ENCODE measurements at regions not wholly inside any gene's neighbourhood (a gene's known extent, or its start where the extent isn't known, plus 50 kb on each side); places are given as distances from the start of the nearest gene placed in this dataset.

GRCh38 chr14:44699391-44699790 lies 192.3 kb upstream of the FSCB start:
- WGBS, 5 donors = 19 to 48% (median 30%) methylated on average over 2 of the region's 2 CpGs
- Histone ChIP-seq H3K36me3 (no peaks in the 10 kb centered on the region), H3K27me3 (replicated peaks in 1 of 7) (no peaks in the 10 kb centered on the region), H3K4me3 (no peak overlapping the region), H3K4me1 (no peaks in the 10 kb centered on the region), H3K9me3 (peaks cover 0 to 35% (median 20%) of the 10 kb centered on the region in 8 donors), H3K27ac (no peak overlapping the region)
- intact Hi-C loops (cut with DNase I; ENCODE audit: low total_unique reads) = no loop called here
- TF ChIP-seq CTCF (IDR thresholded peaks at IDR 0.05 in 8 of 11, conservative IDR thresholded peaks at IDR 0.05 in 3 of 11) (no peak), POLR2AphosphoS5 (IDR thresholded peaks at IDR 0.05) (no peak), POLR2A (IDR thresholded peaks at IDR 0.05) (no peak)
- no peak for DNase-seq

- Histone ChIP-seq H3K27me3 (replicated peaks in 1 of 7) (no peaks in the 10 kb centered on the region), H3K9me3 (peaks cover 0 to 28% (median 8%) of the 10 kb centered on the region in 8 donors), H3K4me3 (no peak overlapping the region), H3K36me3 (no peaks in the 10 kb centered on the region), H3K27ac (no peak overlapping the region), H3K4me1 (no peaks in the 10 kb centered on the region)
- TF ChIP-seq POLR2AphosphoS5 (IDR thresholded peaks at IDR 0.05) = no peak
- no peak for TF ChIP-seq CTCF (IDR thresholded peaks at IDR 0.05 in 8 of 11, conservative IDR thresholded peaks at IDR 0.05 in 3 of 11)
- no peak for TF ChIP-seq POLR2A (IDR thresholded peaks at IDR 0.05)
- WGBS, 5 donors = 93 to 98% (median 96%) methylated on average over 3 of the region's 3 CpGs
- intact Hi-C loops (cut with DNase I; ENCODE audit: low total_unique reads) = no loop called here
- no peak for DNase-seq
Measured at GRCh38 chr14:44669496-44669895, 162.4 kb upstream of the FSCB start.

DNA sequence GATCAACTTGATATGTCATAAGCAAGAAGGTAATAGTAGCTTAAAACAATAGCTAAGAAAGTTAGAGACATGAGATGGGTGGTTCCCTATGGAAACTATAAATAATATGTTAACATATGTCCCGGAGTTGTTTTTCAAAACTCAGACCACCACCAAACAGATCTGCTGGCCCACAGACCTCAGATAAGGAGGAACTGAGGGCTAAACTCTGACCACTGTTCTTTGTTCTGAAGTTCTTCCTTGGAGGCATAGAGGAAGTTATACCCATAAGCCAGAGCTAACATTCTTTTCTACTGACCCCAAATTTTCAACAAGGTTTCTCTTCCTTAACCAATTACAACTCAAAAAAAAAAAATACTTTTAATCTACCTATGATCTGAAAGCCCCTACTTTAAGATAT lies 156.1 kb upstream of the FSCB start:
- Histone ChIP-seq H3K4me3 (no peak overlapping the region), H3K9me3 (no peaks in the 10 kb centered on the region), H3K27me3 (replicated peaks in 1 of 7) (no peaks in the 10 kb centered on the region), H3K36me3 (no peaks in the 10 kb centered on the region), H3K4me1 (peaks cover 0 to 4% (median 0%) of the 10 kb centered on the region in 6 donors), H3K27ac (no peak overlapping the region)
- no peak for DNase-seq
- intact Hi-C loops (cut with DNase I; ENCODE audit: low total_unique reads) = no loop called here
- 20 to 55% (median 32%) methylated on average over 1 of the region's 1 CpG for WGBS, 5 donors
- no peak for TF ChIP-seq POLR2AphosphoS5 (IDR thresholded peaks at IDR 0.05)
- TF ChIP-seq POLR2A (IDR thresholded peaks at IDR 0.05) = no peak
- TF ChIP-seq CTCF (IDR thresholded peaks at IDR 0.05 in 8 of 11, conservative IDR thresholded peaks at IDR 0.05 in 3 of 11) = no peak

DNA sequence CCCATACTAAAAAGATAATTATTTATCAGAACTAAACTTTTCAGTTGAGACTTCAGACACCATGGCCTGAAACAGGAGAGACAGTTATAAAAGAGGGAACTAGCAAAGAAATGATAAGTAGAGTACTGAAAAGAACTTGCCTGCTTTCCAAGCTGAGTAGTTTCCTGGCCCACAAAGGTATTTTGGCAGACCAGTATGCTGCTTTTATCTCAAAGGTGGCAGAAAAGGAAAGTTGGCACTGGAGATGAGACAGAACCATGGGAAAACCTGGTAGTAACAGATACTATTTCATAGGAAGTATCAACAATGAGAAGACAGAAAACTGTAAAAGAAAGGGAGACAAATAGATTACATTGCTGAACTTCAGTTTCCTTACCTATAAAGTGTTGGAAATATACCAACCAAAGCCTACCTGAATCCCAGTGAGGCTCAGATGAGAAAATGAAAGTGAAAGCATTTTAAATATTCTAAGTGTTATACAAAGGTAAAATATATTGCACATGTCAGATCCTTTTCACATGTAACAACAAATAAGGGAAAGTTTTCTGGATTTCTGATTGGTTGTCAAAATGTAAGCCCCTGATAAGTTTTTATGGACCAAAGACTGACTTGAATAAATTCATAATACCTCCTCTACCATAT lies 155.3 kb upstream of the FSCB start:
- intact Hi-C loops (cut with DNase I; ENCODE audit: low total_unique reads) = no loop called here
- Histone ChIP-seq H3K4me3 (no peak overlapping the region), H3K36me3 (no peaks in the 10 kb centered on the region), H3K27me3 (replicated peaks in 1 of 7) (no peaks in the 10 kb centered on the region), H3K4me1 (peaks cover 0 to 4% (median 0%) of the 10 kb centered on the region in 6 donors), H3K9me3 (no peaks in the 10 kb centered on the region), H3K27ac (no peak overlapping the region)
- no peak for DNase-seq
- TF ChIP-seq CTCF (IDR thresholded peaks at IDR 0.05 in 8 of 11, conservative IDR thresholded peaks at IDR 0.05 in 3 of 11) (no peak), POLR2AphosphoS5 (IDR thresholded peaks at IDR 0.05) (no peak), POLR2A (IDR thresholded peaks at IDR 0.05) (no peak)
